HepG2 (cell line): ENCODE measurements at regions not wholly inside any gene's neighbourhood (a gene's known extent, or its start where the extent isn't known, plus 50 kb on each side); places are given as distances from the start of the nearest gene placed in this dataset.

Source experiments
- ATAC-seq: fragments of 200-7000 bp; cut with Tn5 transposase; 3 replicates; pipeline ENCODE4 v1.9.1; 2020; ENCODE audit warnings: mild to moderate bottlenecking, moderate library complexity
- BruUV-seq: library from RNA; stranded (reverse); fragments of 400-500 nt; replicated peaks from 2 replicates; lab custom pipeline; 2021; lab: Mats Ljungman, UMichigan
- CTCF ChIA-PET: fragments of 300-600 bp; formaldehyde crosslinking; extraction: SDS; loops from one replicate; lab custom pipeline; 2021; ENCODE audit warnings: low total read pairs, inconsistent platforms, low intra/inter-chr PET ratio; lab: Yijun Ruan, JAX
- POLR2A ChIA-PET: fragments of 350-600 bp; sonication (Branson Sonifier 250); formaldehyde crosslinking; loops from one replicate; lab custom pipeline; 2020; ENCODE audit warnings: antibody characterized with exemption, inconsistent platforms; lab: Yijun Ruan, JAX
- DNase-seq: peaks from one replicate; pipeline ENCODE4 v3.0.0-alpha.2; 2015; ENCODE audit warnings: low spot score
- FAIRE-seq: peaks from 3 replicates; lab custom pipeline; 2011; peaks lifted over from hg19 to GRCh38; lab: Jason Lieb, UNC
- H2AFZ ChIP-seq: one replicate; pipeline ENCODE4 v1.6.1; 2011; ENCODE audit warnings: low read length, inconsistent platforms
- H3K27ac ChIP-seq: fragments of 300-600 bp; 3 replicates; pipeline ENCODE4 v1.8.0; 2011; ENCODE audit warnings: mixed run types, mild to moderate bottlenecking, mixed read lengths, low read length, inconsistent platforms; ENCODE audit not compliant: insufficient read depth; ENCODE audit errors: extremely low read length
- H3K27me3 ChIP-seq, 2 experiments: fragments of 200-600 bp in 1 of 2; 2 replicates in 1 of 2; 3 replicates in 1 of 2; pipeline versions ENCODE4 v1.6.0 to v1.8.0; 2011; ENCODE audit warnings: low read length in 2 of 2, mild to moderate bottlenecking in 2 of 2, moderate library complexity in 2 of 2, inconsistent platforms in 1 of 2; ENCODE audit not compliant: insufficient read depth in 2 of 2, control insufficient read depth in 1 of 2
- H3K36me3 ChIP-seq, 2 experiments: fragments of 200-600 bp in 1 of 2; replicated peaks in 1 of 2; 2 replicates in 1 of 2; 3 replicates in 1 of 2; pipeline versions ENCODE4 v1.5.1 to v1.8.0; 2011; ENCODE audit warnings: low read length in 2 of 2, inconsistent platforms in 1 of 2; ENCODE audit not compliant: insufficient read depth in 2 of 2, control insufficient read depth in 1 of 2
- H3K4me1 ChIP-seq: 2 replicates; pipeline ENCODE4 v1.5.1; 2012; ENCODE audit warnings: low read length, inconsistent platforms; ENCODE audit not compliant: insufficient read depth
- H3K4me2 ChIP-seq: 2 replicates; pipeline ENCODE4 v1.6.0; 2011; ENCODE audit warnings: low read depth, low read length, inconsistent platforms
- H3K4me3 ChIP-seq, 3 experiments: fragments of 200-600 bp in 1 of 3; sonication (generic), shearing (Covaris generic) in 1 of 3; replicated peaks in 1 of 3; 2 replicates each; pipeline ENCODE4 v1.5.1; 2011 to 2016; ENCODE audit warnings: low read length in 3 of 3, inconsistent platforms in 2 of 3, low read depth in 2 of 3, mild to moderate bottlenecking in 2 of 3, control low read depth in 1 of 3, mixed read lengths in 1 of 3; ENCODE audit not compliant: insufficient read depth in 1 of 3
- H3K79me2 ChIP-seq: one replicate; pipeline ENCODE4 v1.6.1; 2011; ENCODE audit warnings: low read length, inconsistent platforms; ENCODE audit not compliant: insufficient read depth
- H3K9ac ChIP-seq: 2 replicates; pipeline ENCODE4 v1.6.0; 2011; ENCODE audit warnings: mild to moderate bottlenecking, low read depth, low read length, inconsistent platforms; ENCODE audit not compliant: insufficient read depth
- H3K9me3 ChIP-seq: 2 replicates; pipeline ENCODE4 v1.5.1; 2012; ENCODE audit warnings: mild to moderate bottlenecking, low read length
- H4K20me1 ChIP-seq: 2 replicates; pipeline ENCODE4 v1.6.0; 2011; ENCODE audit warnings: inconsistent platforms, mild to moderate bottlenecking, low read length, moderate library complexity; ENCODE audit not compliant: insufficient read depth
- HNRNPK ChIP-seq: fragments of 200-400 bp; formaldehyde crosslinking; IDR thresholded peaks from 2 replicates; pipeline ENCODE4 v1.6.1; 2018; ENCODE audit warnings: low read length, low read depth, moderate library complexity, mild to moderate bottlenecking; ENCODE audit not compliant: poor library complexity, severe bottlenecking
- HOXA3 ChIP-seq: sonication (generic); formaldehyde crosslinking; IDR thresholded peaks from 2 replicates; pipeline ENCODE4 v1.5.0; 2020; ENCODE audit warnings: missing genetic modification reagents
- KMT2A ChIP-seq: sonication (generic); formaldehyde crosslinking; IDR thresholded peaks from 2 replicates; pipeline ENCODE4 v1.4.0; 2020; ENCODE audit warnings: missing genetic modification reagents
- MIXL1 ChIP-seq: IDR thresholded peaks from 2 replicates; pipeline ENCODE4 v1.6.1; 2016
- MTA1 ChIP-seq: sonication (generic); formaldehyde crosslinking; IDR thresholded peaks from 2 replicates; pipeline ENCODE4 v1.4.0; 2020; ENCODE audit warnings: missing genetic modification reagents, mild to moderate bottlenecking, borderline replicate concordance
- RBFOX2 ChIP-seq: fragments of 200-400 bp; formaldehyde crosslinking; IDR thresholded peaks from 2 replicates; pipeline ENCODE4 v1.6.1; 2017; ENCODE audit warnings: low read depth, mild to moderate bottlenecking, low read length
- THAP11 ChIP-seq: IDR thresholded peaks from 2 replicates; pipeline ENCODE4 v1.6.1; 2016; ENCODE audit warnings: missing biosample characterization, missing genetic modification reagents
- TSC22D2 ChIP-seq: sonication (generic); formaldehyde crosslinking; IDR thresholded peaks from 2 replicates; pipeline ENCODE4 v1.5.1; 2020; ENCODE audit warnings: missing genetic modification reagents, mild to moderate bottlenecking, borderline replicate concordance
- ZNF230 ChIP-seq: sonication (generic); formaldehyde crosslinking; IDR thresholded peaks from 2 replicates; pipeline ENCODE4 v1.4.0; 2020; ENCODE audit warnings: mild to moderate bottlenecking, missing genetic modification reagents
- ZNF746 ChIP-seq: sonication (generic); formaldehyde crosslinking; IDR thresholded peaks from 2 replicates; pipeline ENCODE4 v1.8.0; 2022; ENCODE audit warnings: mild to moderate bottlenecking, missing genetic modification reagents
- WGBS: methylation state at CpG from one replicate; pipeline ENCODE4 v1.1.6; 2017; ENCODE audit warnings: low lambda C conversion rate; 5-methylcytosine and 5-hydroxymethylcytosine counted together
- in situ Hi-C: cut with HindIII; loops from 2 replicates; pipeline ENCODE4 v1.10.0; 2017; ENCODE audit warnings: low pct_unique_long_range_greater_than_20kb; ENCODE audit not compliant: extremely low pct_ligation_motif_present
- intact Hi-C: fragments of 100-400 bp; cut with micrococcal nuclease; formaldehyde crosslinking; loops from one replicate; pipeline ENCODE4 v1.10.0; 2022; ENCODE audit not compliant: unreplicated experiment
- TF ChIP-seq, protein P1 (sequence below): sonication (generic); formaldehyde crosslinking; IDR thresholded peaks from 2 replicates; pipeline ENCODE4; 2020; ENCODE audit warnings: missing genetic modification reagents, mild to moderate bottlenecking, borderline replicate concordance
- TF ChIP-seq, protein P2 (sequence below), 2 experiments: sonication (generic) in 1 of 2; formaldehyde crosslinking in 1 of 2; IDR thresholded peaks; 2 replicates each; pipeline versions ENCODE4 v1.4.0 to v1.6.1; 2016 to 2020; ENCODE audit warnings: borderline replicate concordance in 1 of 2, low read depth in 1 of 2, mild to moderate bottlenecking in 1 of 2, missing genetic modification reagents in 1 of 2

DNA sequence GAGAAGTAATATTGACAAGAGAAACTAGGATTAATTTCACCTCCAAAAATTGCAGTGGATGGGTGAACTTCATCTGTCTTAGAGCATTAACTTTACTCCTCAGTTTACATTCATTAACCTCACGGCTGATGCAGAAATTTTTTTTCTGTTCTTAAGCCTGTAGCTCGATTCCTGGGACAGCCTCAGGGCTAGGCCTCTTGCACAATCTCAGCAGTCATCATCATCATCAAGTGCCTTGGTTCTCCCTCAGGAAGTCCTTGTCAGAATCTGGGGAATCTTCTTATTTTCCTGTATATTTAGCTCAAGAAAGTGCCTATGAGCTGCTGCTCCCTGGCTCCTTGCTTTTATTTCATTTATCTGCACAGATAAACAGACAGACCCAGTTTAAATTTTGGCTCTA, 1272.2 kb upstream of the LRRTM1 start:
- intact Hi-C loops (no loop called here), in situ Hi-C loops (no loop called here)
- H3K27ac ChIP-seq, result no peak overlapping the region
- H3K79me2 ChIP-seq, result no peaks in the 10 kb centered on the region
- ATAC-seq (no peak), DNase-seq (no peak), FAIRE-seq (no peak)
- H3K4me3 ChIP-seq, result no peak overlapping the region
- no peaks in the 10 kb centered on the region for H3K36me3 ChIP-seq
- WGBS, result 0% methylated on average over 2 of the region's 2 CpGs
- H3K4me1 ChIP-seq, result no peaks in the 10 kb centered on the region
- H3K9me3 ChIP-seq, result peaks cover 40% of the 10 kb centered on the region
- BruUV-seq, result no TSS peak
- no peak overlapping the region for H2AFZ ChIP-seq
- no peak overlapping the region for H3K4me2 ChIP-seq
- ChIA-PET CTCF (no interaction called here), POLR2A (no interaction called here)
- no peak overlapping the region for H3K9ac ChIP-seq
- H4K20me1 ChIP-seq, result no peaks in the 10 kb centered on the region
- no peaks in the 10 kb centered on the region for H3K27me3 ChIP-seq
- TF ChIP-seq, protein P1, sequence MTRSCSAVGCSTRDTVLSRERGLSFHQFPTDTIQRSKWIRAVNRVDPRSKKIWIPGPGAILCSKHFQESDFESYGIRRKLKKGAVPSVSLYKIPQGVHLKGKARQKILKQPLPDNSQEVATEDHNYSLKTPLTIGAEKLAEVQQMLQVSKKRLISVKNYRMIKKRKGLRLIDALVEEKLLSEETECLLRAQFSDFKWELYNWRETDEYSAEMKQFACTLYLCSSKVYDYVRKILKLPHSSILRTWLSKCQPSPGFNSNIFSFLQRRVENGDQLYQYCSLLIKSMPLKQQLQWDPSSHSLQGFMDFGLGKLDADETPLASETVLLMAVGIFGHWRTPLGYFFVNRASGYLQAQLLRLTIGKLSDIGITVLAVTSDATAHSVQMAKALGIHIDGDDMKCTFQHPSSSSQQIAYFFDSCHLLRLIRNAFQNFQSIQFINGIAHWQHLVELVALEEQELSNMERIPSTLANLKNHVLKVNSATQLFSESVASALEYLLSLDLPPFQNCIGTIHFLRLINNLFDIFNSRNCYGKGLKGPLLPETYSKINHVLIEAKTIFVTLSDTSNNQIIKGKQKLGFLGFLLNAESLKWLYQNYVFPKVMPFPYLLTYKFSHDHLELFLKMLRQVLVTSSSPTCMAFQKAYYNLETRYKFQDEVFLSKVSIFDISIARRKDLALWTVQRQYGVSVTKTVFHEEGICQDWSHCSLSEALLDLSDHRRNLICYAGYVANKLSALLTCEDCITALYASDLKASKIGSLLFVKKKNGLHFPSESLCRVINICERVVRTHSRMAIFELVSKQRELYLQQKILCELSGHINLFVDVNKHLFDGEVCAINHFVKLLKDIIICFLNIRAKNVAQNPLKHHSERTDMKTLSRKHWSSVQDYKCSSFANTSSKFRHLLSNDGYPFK (CRISPR knock-in tag), result no peak
- TF ChIP-seq KMT2A (no peak), MIXL1 (CRISPR knock-in tag) (no peak), ZNF230 (CRISPR knock-in tag) (no peak), RBFOX2 (no peak), THAP11 (no peak), MTA1 (CRISPR knock-in tag) (no peak), HNRNPK (no peak), HOXA3 (no peak), ZNF746 (CRISPR knock-in tag) (no peak), TSC22D2 (CRISPR knock-in tag) (no peak)
- TF ChIP-seq, protein P2, sequence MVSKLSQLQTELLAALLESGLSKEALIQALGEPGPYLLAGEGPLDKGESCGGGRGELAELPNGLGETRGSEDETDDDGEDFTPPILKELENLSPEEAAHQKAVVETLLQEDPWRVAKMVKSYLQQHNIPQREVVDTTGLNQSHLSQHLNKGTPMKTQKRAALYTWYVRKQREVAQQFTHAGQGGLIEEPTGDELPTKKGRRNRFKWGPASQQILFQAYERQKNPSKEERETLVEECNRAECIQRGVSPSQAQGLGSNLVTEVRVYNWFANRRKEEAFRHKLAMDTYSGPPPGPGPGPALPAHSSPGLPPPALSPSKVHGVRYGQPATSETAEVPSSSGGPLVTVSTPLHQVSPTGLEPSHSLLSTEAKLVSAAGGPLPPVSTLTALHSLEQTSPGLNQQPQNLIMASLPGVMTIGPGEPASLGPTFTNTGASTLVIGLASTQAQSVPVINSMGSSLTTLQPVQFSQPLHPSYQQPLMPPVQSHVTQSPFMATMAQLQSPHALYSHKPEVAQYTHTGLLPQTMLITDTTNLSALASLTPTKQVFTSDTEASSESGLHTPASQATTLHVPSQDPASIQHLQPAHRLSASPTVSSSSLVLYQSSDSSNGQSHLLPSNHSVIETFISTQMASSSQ (IDR thresholded peaks at IDR 0.05; ENCODE audit: low read depth), result no peak
- TF ChIP-seq, protein P2 (CRISPR knock-in tag; IDR thresholded peaks at IDR 0.05; ENCODE audit: borderline replicate concordance), result no peak
